Coronary artery (tissue), 2 donors: ENCODE measurements at regions not wholly inside any gene's neighbourhood (a gene's known extent, or its start where the extent isn't known, plus 50 kb on each side); places are given as distances from the start of the nearest gene placed in this dataset.

Experiments
- DNase-seq: peaks from one replicate; pipeline ENCODE4 v3.0.0-alpha.2; 2017; ENCODE audit warnings: low spot score
- H3K27ac ChIP-seq, 2 donors: fragments of 200-600 bp; sonication (generic); one replicate each; pipeline ENCODE4 v1.5.1; 2016 to 2019
- H3K4me3 ChIP-seq: fragments of 200-600 bp; sonication (generic); 2 replicates; pipeline ENCODE4 v1.5.1; 2016; ENCODE audit warnings: mild to moderate bottlenecking, moderate library complexity
- CTCF ChIP-seq: fragments of 200-600 bp; sonication (generic); IDR thresholded peaks from one replicate; pipeline ENCODE4 v1.5.1; 2019; ENCODE audit warnings: antibody characterized with exemption

- no peak for TF ChIP-seq CTCF
- no peak for DNase-seq
- Histone ChIP-seq H3K27ac (no peak overlapping the region), H3K4me3 (no peak overlapping the region)
Measured at GRCh38 chr5:61650661-61651060, 318.6 kb downstream of the ZSWIM6 start.

GRCh38 chr5:61651195-61651594 is 319.1 kb downstream of the ZSWIM6 start:
- H3K4me3 ChIP-seq = no peak overlapping the region
- H3K27ac ChIP-seq = no peak overlapping the region
- no peak for DNase-seq
- no peak for TF ChIP-seq CTCF

GRCh38 chr5:61652916-61653315 is 320.9 kb downstream of the ZSWIM6 start:
- no peak for TF ChIP-seq CTCF
- no peak for DNase-seq
- H3K27ac ChIP-seq = no peak overlapping the region
- no peak overlapping the region for H3K4me3 ChIP-seq

- DNase-seq = no peak
- H3K4me3 ChIP-seq = no peak overlapping the region
- no peak for TF ChIP-seq CTCF
- no peak overlapping the region for H3K27ac ChIP-seq
Measured at GRCh38 chr5:61653807-61654580, 321.9 kb downstream of the ZSWIM6 start.

GRCh38 chr5:61654876-61655275 is 322.8 kb downstream of the ZSWIM6 start:
- no peak for TF ChIP-seq CTCF

GRCh38 chr5:61657010-61657409 is 325.0 kb downstream of the ZSWIM6 start:
- Histone ChIP-seq H3K4me3 (no peak overlapping the region), H3K27ac (no peak overlapping the region)
- no peak for TF ChIP-seq CTCF
- DNase-seq = no peak

More at GRCh38 chr5:61654876-61655275, 322.8 kb downstream of the ZSWIM6 start:
- Histone ChIP-seq H3K27ac (no peak overlapping the region), H3K4me3 (no peak overlapping the region)
- DNase-seq = no peak

GRCh38 chr5:61657686-61658085 is 325.6 kb downstream of the ZSWIM6 start:
- Histone ChIP-seq H3K4me3 (no peak overlapping the region), H3K27ac (no peak overlapping the region)
- TF ChIP-seq CTCF = no peak
- DNase-seq = no peak
